ENCODE measurements at regions not wholly inside any gene's neighbourhood (a gene's known extent, or its start where the extent isn't known, plus 50 kb on each side); places are given as distances from the start of the nearest gene placed in this dataset.

DNA sequence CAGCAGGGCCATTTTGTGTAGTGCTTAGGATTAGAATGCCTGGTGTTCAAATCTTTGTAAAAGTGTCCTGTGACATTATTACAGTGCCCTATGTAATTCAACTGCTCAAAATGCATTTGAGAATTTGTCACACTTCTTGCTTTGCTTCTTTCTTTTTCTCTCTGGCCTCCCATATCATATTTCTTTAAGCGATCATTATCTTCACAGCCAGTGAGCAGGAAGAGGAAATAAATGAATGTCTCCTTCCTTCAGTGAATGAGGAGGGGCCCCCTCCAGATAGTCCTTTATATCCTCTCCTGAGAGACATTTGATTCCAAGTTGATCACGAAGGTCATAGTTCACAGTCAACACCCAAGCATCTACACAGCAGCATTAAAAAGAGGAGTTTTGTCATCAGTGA is 425.1 kb upstream of the NPVF start:
- DNase-seq (ENCODE audit: extremely low read depth in 1 of 2, low read depth in 1 of 2) = no peak

GRCh38 chr7:25656071-25656470 is 427.8 kb upstream of the NPVF start:
- DNase-seq (ENCODE audit: extremely low read depth in 1 of 2, low read depth in 1 of 2) = no peak

DNA sequence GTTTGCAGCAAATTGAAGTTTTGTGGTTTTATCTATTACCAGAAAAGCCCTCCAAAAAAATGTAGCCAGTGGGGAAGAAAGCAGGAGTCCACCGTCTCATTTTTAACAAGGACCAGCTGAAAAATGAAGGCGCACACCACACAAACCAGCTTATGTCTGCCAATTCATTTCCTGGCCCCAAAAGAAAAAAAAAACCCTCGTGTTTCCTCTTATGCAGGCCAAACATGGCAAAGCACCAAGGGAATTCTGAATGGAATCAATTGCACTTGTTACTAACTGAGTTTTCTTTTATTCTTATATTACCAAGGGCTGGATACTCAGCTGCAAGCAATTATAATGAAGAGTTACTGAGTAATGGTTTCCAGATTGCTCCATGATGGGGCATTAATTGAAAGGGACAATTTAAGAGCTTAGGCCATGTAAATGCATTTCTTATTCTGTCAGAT is 428.3 kb upstream of the NPVF start:
- no peak for DNase-seq (ENCODE audit: extremely low read depth in 1 of 2, low read depth in 1 of 2)

GRCh38 chr7:25658375-25658774 is 430.1 kb upstream of the NPVF start:
- no peak for DNase-seq (ENCODE audit: extremely low read depth in 1 of 2, low read depth in 1 of 2)

GRCh38 chr7:25659841-25660240 is 431.6 kb upstream of the NPVF start:
- DNase-seq (ENCODE audit: extremely low read depth in 1 of 2, low read depth in 1 of 2) = no peak

GRCh38 chr7:25662841-25663800 is 434.8 kb upstream of the NPVF start:
- DNase-seq (ENCODE audit: extremely low read depth in 1 of 2, low read depth in 1 of 2) = no peak

- DNase-seq (ENCODE audit: extremely low read depth in 1 of 2, low read depth in 1 of 2) = no peak
These were observed 435.6 kb upstream of the NPVF start for GRCh38 chr7:25663877-25664276.

DNA sequence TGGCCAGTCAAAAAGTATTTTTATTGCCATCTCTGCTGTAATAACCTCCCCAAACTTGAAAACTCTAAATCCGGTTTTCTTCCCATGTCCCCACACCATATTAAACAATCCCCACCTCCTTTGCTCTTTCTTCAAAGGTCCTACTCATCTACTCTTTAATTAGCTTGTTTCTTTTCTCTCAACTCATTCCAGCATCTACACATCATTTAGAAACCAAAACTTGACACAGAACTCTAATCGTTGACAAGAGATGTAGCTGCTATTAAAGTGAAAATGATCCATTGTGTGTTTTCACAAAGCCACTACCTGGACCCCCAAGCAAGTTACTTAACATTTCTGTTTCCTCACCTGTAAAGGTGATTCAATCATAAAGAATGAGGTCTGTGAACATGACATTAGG is 436.3 kb upstream of the NPVF start:
- no peak for DNase-seq (ENCODE audit: extremely low read depth in 1 of 2, low read depth in 1 of 2)

- DNase-seq (ENCODE audit: extremely low read depth in 1 of 2, low read depth in 1 of 2) = no peak
These were observed 437.1 kb upstream of the NPVF start for GRCh38 chr7:25665374-25665773.

DNA sequence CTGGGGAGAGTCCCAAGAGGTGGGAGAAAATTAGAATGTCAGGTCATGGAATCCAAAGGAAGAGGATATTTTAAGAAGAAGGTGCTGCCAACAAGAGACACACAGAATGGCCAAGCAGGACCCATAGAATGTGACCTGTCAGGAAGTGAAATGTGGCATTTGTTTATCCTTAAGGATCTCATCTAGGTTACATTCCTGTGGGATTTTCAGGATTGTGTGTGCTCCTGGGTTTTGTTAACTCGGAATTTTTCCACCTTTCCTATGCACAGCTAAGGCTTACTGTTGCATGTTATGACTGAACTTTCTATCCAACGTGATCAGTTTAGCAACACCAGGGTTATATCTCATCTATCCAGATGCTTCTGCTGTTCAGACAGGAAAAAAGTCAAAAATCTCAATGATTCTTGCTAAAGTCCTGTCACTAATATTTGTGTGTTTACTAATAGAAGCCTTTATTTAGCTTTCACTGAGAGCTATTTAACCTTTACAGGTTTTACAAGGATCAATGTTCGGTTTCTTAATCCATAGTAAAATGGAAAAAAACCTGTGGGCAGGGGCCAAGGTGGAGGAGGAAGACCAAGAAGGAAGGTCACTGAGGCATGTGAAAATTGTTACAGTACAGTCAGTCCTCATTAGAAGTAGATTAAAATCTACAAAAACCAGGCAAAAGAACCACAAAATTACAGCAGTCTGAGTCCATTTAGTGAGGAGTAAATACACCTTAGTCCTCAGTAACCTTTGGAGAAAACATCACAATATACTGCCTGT is 437.8 kb upstream of the NPVF start:
- no peak for DNase-seq (ENCODE audit: extremely low read depth in 1 of 2, low read depth in 1 of 2)

- DNase-seq (ENCODE audit: extremely low read depth in 1 of 2, low read depth in 1 of 2) = no peak
These were observed 438.4 kb upstream of the NPVF start for GRCh38 chr7:25666671-25667060.

- DNase-seq (ENCODE audit: extremely low read depth in 1 of 2, low read depth in 1 of 2) = no peak
These were observed 441.0 kb upstream of the NPVF start for GRCh38 chr7:25669281-25669781.

GRCh38 chr7:25669961-25670841 is 441.9 kb upstream of the NPVF start:
- DNase-seq (ENCODE audit: extremely low read depth in 1 of 2, low read depth in 1 of 2) = no peak

GRCh38 chr7:25671111-25671510 is 442.8 kb upstream of the NPVF start:
- no peak for DNase-seq (ENCODE audit: extremely low read depth in 1 of 2, low read depth in 1 of 2)

- DNase-seq (ENCODE audit: extremely low read depth in 1 of 2, low read depth in 1 of 2) = no peak
These were observed 444.2 kb upstream of the NPVF start for GRCh38 chr7:25672496-25672895.

GRCh38 chr7:25675789-25676474 is 447.6 kb upstream of the NPVF start:
- DNase-seq (ENCODE audit: extremely low read depth in 1 of 2, low read depth in 1 of 2) = no peak

DNA sequence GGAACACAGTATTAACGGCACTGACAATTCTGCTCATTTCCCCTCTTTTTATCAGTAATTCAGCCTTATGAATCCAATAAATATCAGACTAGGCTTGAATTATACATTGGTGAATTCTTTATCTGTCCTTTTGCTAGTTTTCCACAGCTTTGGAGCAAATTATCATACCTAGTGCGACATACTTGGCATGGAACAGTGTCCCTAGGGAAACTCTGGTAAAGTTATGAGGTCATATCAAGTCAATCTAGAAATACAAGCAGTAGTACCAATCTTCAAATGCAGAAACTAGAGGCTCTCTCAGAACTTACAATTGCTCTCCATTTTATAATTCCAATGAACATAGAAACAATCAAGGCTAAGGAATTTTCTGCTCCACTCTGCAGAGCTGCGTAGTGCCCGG is 449.3 kb upstream of the NPVF start:
- DNase-seq (ENCODE audit: extremely low read depth in 1 of 2, low read depth in 1 of 2) = no peak

DNA sequence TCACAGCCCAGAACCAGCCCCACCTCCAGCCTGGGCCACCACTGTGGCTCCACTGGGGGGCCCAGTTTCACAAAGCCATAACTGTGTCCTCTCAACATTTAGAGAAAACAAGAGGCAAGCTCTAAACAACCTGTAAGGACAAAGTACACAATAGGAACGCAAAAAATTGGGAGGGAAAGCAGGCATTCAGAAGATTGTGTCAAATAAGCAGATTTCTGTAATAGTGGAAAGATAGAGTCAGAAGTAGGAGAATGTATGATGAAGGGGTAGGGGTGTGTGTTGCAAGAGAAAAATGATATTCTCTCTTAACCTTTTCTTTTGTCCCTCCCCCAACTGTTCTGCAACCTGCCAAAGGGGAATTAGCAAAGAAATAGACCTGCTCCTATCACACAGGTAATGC is 449.9 kb upstream of the NPVF start:
- DNase-seq (ENCODE audit: extremely low read depth in 1 of 2, low read depth in 1 of 2) = no peak

- DNase-seq (ENCODE audit: extremely low read depth in 1 of 2, low read depth in 1 of 2) = no peak
These were observed 452.4 kb upstream of the NPVF start for GRCh38 chr7:25680636-25681035.

DNA sequence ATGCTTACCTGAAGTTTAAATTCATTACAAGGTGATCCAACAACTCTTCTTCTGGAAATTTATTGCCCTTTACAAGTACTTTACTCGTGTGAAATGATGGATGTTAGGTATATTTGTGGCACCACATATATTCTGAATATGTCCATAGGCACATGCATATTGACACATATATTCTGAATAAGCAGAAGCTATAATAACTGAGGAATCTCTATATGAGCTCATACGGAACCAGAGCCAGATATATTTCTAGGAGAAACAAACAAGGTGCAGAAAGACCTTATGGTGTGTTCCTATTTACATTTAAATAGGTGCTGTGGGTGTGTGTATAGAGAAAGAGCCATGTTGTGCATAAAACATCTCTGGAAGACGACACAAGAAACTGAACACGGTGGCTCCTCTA is 456.1 kb upstream of the NPVF start:
- no peak for DNase-seq (ENCODE audit: extremely low read depth in 1 of 2, low read depth in 1 of 2)
